Body of pancreas (tissue), 4 donors: ENCODE measurements at regions not wholly inside any gene's neighbourhood (a gene's known extent, or its start where the extent isn't known, plus 50 kb on each side); places are given as distances from the start of the nearest gene placed in this dataset.

ENCODE experiments used
- CTCF ChIP-seq, 7 experiments: fragments of 450-650 bp in 4 of 7; fragments of 200-600 bp in 3 of 7; sonication (generic) in 3 of 7; IDR thresholded peaks; one replicate each; pipeline ENCODE4 v1.5.1; 2016 to 2019; ENCODE audit warnings: antibody characterized with exemption in 7 of 7
- POLR2A ChIP-seq, 3 donors: fragments of 450-650 bp; IDR thresholded peaks; one replicate each; pipeline ENCODE4 v1.6.1; 2016; ENCODE audit warnings: antibody characterized with exemption in 3 of 3, mild to moderate bottlenecking in 2 of 3

- TF ChIP-seq CTCF (IDR thresholded peaks at IDR 0.05) = no peak
- no peak for TF ChIP-seq POLR2A (IDR thresholded peaks at IDR 0.05)
Measured at GRCh38 chr12:92272061-92272964, 126.7 kb upstream of the BTG1 start.
